HG02610 (cell line): ENCODE measurements at regions not wholly inside any gene's neighbourhood (a gene's known extent, or its start where the extent isn't known, plus 50 kb on each side); places are given as distances from the start of the nearest gene placed in this dataset.

Experiments used
- ATAC-seq: cut with Tn5 transposase; IDR thresholded peaks from one replicate; pipeline ENCODE4 v1.9.1; 2021; ENCODE audit warnings: mild to moderate bottlenecking, moderate library complexity; ENCODE audit not compliant: unreplicated experiment

- ATAC-seq = no peak
Measured at GRCh38 chr1:94734963-94735901, 84.9 kb upstream of the SLC44A3 start.

GRCh38 chr1:94731891-94732290 lies 88.3 kb upstream of the SLC44A3 start:
- ATAC-seq = no peak

GRCh38 chr1:94730450-94730849 lies 89.7 kb upstream of the SLC44A3 start:
- ATAC-seq = no peak

- ATAC-seq = no peak
Measured at GRCh38 chr1:94729267-94729666, 90.9 kb upstream of the SLC44A3 start.

- no peak for ATAC-seq
Measured at GRCh38 chr1:94727846-94728715, 92.1 kb upstream of the SLC44A3 start.

GRCh38 chr1:94726981-94727685 lies 93.0 kb upstream of the SLC44A3 start:
- ATAC-seq = no peak

GRCh38 chr1:94725566-94725965 lies 94.6 kb upstream of the SLC44A3 start:
- no peak for ATAC-seq

- ATAC-seq = no peak
Measured at GRCh38 chr1:94723894-94724293, 96.3 kb upstream of the SLC44A3 start.

- ATAC-seq = no peak
Measured at GRCh38 chr1:94723463-94723862, 96.7 kb upstream of the SLC44A3 start.

GRCh38 chr1:94722181-94722580 lies 98.0 kb upstream of the SLC44A3 start:
- no peak for ATAC-seq

- ATAC-seq = peak; percentile 72
Measured at GRCh38 chr1:94721240-94721639, 98.9 kb upstream of the SLC44A3 start.

- peak; percentile 99 for ATAC-seq
Measured at GRCh38 chr1:94719926-94720793, 100.0 kb upstream of the SLC44A3 start.

- no peak for ATAC-seq
Measured at GRCh38 chr1:94716965-94717364, 103.2 kb upstream of the SLC44A3 start.

- ATAC-seq = no peak
Measured at GRCh38 chr1:94715321-94715720, 104.8 kb upstream of the SLC44A3 start.

- ATAC-seq = no peak
Measured at GRCh38 chr1:94714552-94714951, 105.6 kb upstream of the SLC44A3 start.

GRCh38 chr1:94714152-94714551 lies 106.0 kb upstream of the SLC44A3 start:
- no peak for ATAC-seq

GRCh38 chr1:94713472-94714141 lies 106.5 kb upstream of the SLC44A3 start:
- peak; percentile 71 for ATAC-seq

GRCh38 chr1:94709891-94710581 lies 110.1 kb upstream of the SLC44A3 start:
- ATAC-seq = no peak

- no peak for ATAC-seq
Measured at GRCh38 chr1:94708811-94709210, 111.3 kb upstream of the SLC44A3 start.
